Fibroblast of mammary gland (primary cell): ENCODE measurements at regions not wholly inside any gene's neighbourhood (a gene's known extent, or its start where the extent isn't known, plus 50 kb on each side); places are given as distances from the start of the nearest gene placed in this dataset.

Experiments
- DNase-seq: peaks from one replicate; pipeline ENCODE4 v3.0.0-alpha.2; 2010; ENCODE audit warnings: low read depth
- H3K4me3 ChIP-seq: 2 replicates; pipeline ENCODE4 v1.5.1; 2011; ENCODE audit warnings: low read depth, mild to moderate bottlenecking, low read length, moderate library complexity; ENCODE audit not compliant: control insufficient read depth
- CTCF ChIP-seq: conservative IDR thresholded peaks from 2 replicates; pipeline ENCODE4 v1.5.1; 2011; ENCODE audit warnings: low read depth, low read length, inconsistent platforms; ENCODE audit not compliant: control insufficient read depth, insufficient read depth

DNA sequence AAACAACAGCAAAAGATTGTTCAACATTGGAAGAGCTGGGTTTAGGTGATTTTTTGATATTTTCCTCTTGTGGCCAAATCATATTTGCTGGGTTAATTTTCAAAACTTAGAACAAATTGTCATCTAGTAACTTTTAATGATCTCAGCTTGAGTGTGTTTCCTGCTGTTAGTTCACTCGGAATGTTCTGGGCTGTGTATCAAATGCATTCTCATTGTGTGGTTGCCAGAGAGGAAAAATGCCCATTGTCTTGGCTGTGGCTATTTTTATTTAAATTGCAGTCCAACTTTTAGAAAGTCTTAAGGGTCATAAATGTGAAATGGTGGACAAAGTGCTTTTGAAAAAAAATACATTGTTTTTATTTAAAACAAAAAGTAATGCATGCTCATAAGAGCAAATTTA, 542.0 kb downstream of the TNS3 start:
- TF ChIP-seq CTCF = no peak
- peak; percentile 49 for DNase-seq
- H3K4me3 ChIP-seq = no peak overlapping the region

DNA sequence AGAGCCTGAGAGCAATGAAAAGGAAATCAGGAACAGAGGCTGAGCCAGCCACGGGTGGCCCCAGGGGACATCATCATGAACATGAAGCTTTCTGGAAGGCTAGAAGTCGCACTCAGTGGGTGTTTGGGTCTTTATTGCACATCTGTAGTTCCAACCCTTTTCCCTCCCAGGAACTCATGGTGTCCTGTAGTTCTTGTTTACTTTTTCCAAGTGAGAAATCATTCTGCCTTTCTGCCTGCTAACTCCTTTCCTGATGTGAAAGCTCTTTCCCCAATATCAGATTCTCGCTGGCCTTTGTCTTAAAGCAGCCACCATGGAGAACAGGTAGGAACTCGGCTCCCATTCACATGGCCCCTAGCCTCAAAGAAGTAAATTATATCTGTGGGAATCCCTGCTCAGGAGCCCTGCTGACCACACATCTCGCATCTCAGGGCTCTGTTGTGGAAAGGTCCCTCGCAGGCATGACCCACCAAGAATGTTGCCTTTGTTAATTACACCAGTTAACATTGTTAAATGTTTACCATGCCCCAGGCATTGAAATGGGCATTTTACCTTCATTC, 542.7 kb downstream of the TNS3 start:
- DNase-seq = no peak
- H3K4me3 ChIP-seq = no peak overlapping the region
- TF ChIP-seq CTCF = no peak

DNA sequence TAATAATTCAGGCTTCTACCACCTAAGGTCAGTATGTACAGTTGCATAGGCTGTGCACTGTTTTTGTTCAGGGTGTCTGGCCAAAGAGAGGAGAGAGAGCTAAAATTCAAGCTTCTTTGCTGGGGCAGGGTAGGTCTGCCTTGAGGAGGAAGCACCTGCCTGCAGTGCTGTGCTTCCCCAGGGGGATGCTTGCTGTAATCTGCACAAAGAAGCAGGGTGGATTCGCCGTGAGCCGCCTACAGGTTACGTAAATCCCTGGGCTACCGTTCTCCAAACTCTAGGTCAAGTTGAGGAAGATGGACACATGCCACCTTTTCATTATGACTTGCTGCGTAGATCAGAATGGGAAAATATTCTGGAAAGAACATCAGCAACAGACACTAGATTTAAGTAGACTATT, 543.3 kb downstream of the TNS3 start:
- no peak for TF ChIP-seq CTCF
- DNase-seq = no peak
- no peak overlapping the region for H3K4me3 ChIP-seq

DNA sequence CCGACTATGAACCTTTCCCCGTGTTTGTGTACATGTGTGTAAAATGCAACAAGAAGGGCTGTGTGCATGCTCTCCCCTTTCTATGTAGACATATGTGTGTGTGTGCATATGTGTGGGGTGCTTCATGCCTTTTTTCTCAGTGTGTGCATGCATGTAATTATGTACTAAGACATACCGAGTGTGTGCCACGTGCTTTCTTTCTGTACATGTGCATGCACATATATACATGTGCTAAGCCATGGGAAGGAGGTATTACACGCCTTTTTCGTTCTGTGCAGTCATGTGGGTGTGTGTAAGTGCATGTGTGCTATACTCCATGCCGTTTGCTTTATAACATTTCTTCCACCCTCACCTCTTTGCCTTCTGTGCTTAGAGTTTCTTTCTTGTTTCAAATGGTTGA, 544.3 kb downstream of the TNS3 start:
- DNase-seq = no peak
- no peak for TF ChIP-seq CTCF
- no peak overlapping the region for H3K4me3 ChIP-seq

DNA sequence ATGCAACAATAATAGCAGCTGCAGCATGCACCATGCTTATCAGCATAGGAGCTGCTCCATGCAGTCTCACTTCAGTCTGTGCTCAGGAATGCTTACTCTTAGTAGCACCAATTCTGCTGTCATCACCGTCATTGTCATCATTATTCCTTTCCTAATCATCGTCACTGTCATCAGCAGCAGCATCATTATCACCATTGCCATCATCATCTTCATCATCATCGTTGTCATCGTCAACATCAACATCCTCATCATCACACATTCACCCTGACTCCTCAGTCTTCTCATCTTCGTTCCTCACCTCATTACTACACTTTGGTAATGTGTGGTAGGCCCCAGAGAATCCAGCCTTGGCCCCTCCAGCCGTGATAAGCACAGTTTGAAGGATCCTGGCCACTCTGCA, 545.0 kb downstream of the TNS3 start:
- TF ChIP-seq CTCF = no peak
- no peak for DNase-seq
- no peak overlapping the region for H3K4me3 ChIP-seq

DNA sequence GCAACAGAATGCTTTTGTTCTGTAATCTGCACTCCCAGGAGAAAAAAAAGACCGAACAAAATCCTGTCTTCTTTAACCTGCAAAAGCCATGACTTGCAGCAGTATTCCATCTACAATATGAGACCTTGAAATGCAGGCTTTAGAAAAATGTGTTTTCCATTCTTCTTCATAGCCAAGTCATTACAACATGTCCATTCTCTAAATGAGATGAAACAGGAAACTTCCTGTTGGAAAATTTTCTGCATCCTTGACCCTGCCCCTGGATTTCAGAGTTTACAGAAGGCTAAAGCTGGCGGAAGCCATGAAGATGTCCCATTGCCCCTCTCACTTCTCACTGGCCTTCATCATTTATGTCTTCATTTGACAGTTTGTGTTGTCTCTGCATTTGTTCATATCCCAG, 546.4 kb downstream of the TNS3 start:
- H3K4me3 ChIP-seq = no peak overlapping the region
- no peak for DNase-seq
- TF ChIP-seq CTCF = no peak

- no peak for TF ChIP-seq CTCF
- DNase-seq = no peak
- no peak overlapping the region for H3K4me3 ChIP-seq
Measured at GRCh38 chr7:47034180-47034579, 547.7 kb downstream of the TNS3 start.
